Upper lobe of right lung (tissue), 1 donor: ENCODE measurements at regions not wholly inside any gene's neighbourhood (a gene's known extent, or its start where the extent isn't known, plus 50 kb on each side); places are given as distances from the start of the nearest gene placed in this dataset.

Source experiments
- ATAC-seq: fragments of 200-7000 bp; cut with Tn5 transposase; one replicate; pipeline ENCODE4 v1.9.1; 2020; ENCODE audit warnings: mild to moderate bottlenecking, moderate library complexity
- DNase-seq: peaks from one replicate; pipeline ENCODE4 v3.0.0-alpha.2; 2020
- H3K27ac ChIP-seq: fragments of 200-600 bp; one replicate; pipeline ENCODE4 v1.8.0; 2022
- H3K27me3 ChIP-seq: fragments of 200-600 bp; one replicate; pipeline ENCODE4 v1.8.0; 2022; ENCODE audit warnings: mild to moderate bottlenecking
- H3K36me3 ChIP-seq: fragments of 200-600 bp; one replicate; pipeline ENCODE4 v1.8.0; 2022
- H3K4me1 ChIP-seq: fragments of 200-600 bp; one replicate; pipeline ENCODE4 v1.8.0; 2022
- H3K4me3 ChIP-seq: fragments of 200-600 bp; one replicate; pipeline ENCODE4 v1.8.0; 2022; ENCODE audit warnings: mild to moderate bottlenecking
- H3K9me3 ChIP-seq: fragments of 200-600 bp; one replicate; pipeline ENCODE4 v1.8.0; 2022
- intact Hi-C: fragments of 100-400 bp; cut with DNase I; formaldehyde crosslinking; loops from one replicate; pipeline ENCODE4 v1.11.0; 2022
- TF ChIP-seq, protein P1 (sequence below): fragments of 200-600 bp; IDR thresholded peaks from one replicate; pipeline ENCODE4 v1.8.0; 2022; ENCODE audit warnings: antibody characterized with exemption
- donor health status: DM: no; HTN: yes; CAD: no; lungs with severe emphysema.

DNA sequence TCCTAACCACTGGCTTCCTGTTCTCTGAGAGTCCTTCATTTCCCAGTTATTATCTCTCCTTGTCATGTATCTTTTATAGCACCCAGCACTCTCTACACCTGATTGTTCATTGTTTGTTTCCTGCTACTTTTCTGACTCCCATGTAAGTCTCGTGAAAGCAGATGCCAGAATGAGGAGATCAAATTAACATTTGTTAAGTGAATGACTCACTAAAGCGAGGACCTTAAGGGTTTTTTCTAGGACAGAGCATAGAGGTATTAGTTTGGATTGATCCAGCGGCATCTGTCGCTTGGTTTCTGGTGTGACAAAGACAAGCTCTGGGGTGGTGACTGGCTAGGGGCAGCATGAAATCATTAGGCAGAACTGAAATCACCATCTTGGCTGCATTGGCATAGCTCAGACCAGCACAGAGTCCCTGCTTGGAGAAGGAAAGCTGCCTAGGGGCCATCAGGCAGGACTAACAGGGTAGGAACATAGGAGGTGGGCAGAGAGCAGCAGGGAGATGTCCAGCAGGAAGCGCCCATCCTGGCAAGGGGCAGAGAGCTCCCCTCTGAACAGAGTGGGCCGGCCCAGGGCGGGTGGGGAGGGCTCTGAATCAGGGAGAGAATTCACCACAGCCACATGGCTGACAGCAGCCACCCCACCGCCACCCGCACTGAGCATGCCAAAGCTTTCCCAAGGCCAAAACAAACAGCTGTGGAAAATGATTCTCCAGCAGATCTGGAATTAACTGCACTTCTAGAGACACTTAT lies 97.1 kb upstream of the CEP85L start:
- peak; percentile 9 for ATAC-seq
- H3K4me3 ChIP-seq = no peak overlapping the region

DNA sequence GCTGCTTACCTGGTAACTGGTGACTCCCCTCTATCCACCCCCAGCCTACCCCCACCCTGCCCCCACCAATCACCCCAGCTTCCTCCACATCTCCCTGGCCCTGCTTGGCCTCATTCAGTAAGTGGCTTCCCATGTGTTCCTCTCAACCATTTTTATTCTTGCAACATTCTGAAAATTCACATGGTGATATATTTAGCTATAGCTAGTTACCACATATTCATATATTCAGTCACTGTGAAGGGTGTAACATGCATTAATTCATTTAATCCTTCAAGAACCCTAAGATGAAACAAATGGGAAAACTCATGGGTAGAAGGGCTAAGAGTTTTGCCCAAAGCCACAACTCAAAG lies 95.4 kb upstream of the CEP85L start:
- TF ChIP-seq, protein P1, sequence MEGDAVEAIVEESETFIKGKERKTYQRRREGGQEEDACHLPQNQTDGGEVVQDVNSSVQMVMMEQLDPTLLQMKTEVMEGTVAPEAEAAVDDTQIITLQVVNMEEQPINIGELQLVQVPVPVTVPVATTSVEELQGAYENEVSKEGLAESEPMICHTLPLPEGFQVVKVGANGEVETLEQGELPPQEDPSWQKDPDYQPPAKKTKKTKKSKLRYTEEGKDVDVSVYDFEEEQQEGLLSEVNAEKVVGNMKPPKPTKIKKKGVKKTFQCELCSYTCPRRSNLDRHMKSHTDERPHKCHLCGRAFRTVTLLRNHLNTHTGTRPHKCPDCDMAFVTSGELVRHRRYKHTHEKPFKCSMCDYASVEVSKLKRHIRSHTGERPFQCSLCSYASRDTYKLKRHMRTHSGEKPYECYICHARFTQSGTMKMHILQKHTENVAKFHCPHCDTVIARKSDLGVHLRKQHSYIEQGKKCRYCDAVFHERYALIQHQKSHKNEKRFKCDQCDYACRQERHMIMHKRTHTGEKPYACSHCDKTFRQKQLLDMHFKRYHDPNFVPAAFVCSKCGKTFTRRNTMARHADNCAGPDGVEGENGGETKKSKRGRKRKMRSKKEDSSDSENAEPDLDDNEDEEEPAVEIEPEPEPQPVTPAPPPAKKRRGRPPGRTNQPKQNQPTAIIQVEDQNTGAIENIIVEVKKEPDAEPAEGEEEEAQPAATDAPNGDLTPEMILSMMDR = no peak
- no peaks in the 10 kb centered on the region for H3K27me3 ChIP-seq
- ATAC-seq = peak; percentile 31

More for the DNA sequence above, 97.1 kb upstream of the CEP85L start:
- DNase-seq = peak; percentile 65
- Histone ChIP-seq H3K9me3 (no peaks in the 10 kb centered on the region), H3K27me3 (no peaks in the 10 kb centered on the region), H3K36me3 (no peaks in the 10 kb centered on the region), H3K4me1 (peaks cover 8% of the 10 kb centered on the region), H3K27ac (no peak overlapping the region)
- TF ChIP-seq, protein P1 = no peak
- intact Hi-C loops = no loop called here

DNA sequence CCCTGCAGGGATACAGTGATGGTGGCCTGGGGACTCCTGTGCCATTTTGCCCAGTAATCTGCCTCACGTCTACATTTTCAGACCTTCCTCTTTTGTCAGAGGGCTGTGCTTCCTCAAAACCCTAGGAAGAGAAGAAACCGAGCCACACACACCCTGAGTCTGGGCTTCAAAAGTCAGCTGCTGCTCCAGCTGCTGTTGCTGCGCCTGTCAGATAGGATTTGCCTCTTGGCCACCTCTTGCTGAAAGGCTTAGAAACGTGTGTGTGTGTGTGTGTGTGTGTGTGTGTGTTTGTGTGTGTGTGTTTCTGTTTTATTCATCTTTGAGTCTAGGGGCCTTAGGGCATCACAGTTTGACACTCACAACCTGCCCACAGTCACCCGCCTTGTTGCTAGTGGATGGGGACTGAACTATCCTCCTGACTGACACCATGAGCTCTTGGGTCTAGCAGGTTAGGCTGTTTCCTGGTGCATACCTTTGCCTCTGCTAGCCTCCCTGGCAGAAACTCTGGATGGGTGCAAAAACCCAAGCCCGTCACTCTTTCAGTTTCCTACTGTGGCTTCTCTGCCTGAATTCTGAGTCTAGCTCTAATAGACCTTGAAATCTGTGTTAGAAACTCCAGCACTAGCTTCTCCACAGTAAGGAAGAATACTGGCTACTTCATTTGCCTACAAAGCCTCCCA lies 94.9 kb upstream of the CEP85L start:
- Histone ChIP-seq H3K4me3 (no peak overlapping the region), H3K36me3 (no peaks in the 10 kb centered on the region), H3K9me3 (no peaks in the 10 kb centered on the region), H3K27ac (no peak overlapping the region), H3K27me3 (no peaks in the 10 kb centered on the region), H3K4me1 (peaks cover 8% of the 10 kb centered on the region)
- intact Hi-C loops = no loop called here
- TF ChIP-seq, protein P1 = no peak
- DNase-seq (no peak), ATAC-seq (peak; percentile 90)

More for the DNA sequence above, 95.4 kb upstream of the CEP85L start:
- intact Hi-C loops = no loop called here
- Histone ChIP-seq H3K27ac (no peak overlapping the region), H3K4me3 (no peak overlapping the region), H3K4me1 (peaks cover 8% of the 10 kb centered on the region), H3K36me3 (no peaks in the 10 kb centered on the region), H3K9me3 (no peaks in the 10 kb centered on the region)
- DNase-seq = no peak

DNA sequence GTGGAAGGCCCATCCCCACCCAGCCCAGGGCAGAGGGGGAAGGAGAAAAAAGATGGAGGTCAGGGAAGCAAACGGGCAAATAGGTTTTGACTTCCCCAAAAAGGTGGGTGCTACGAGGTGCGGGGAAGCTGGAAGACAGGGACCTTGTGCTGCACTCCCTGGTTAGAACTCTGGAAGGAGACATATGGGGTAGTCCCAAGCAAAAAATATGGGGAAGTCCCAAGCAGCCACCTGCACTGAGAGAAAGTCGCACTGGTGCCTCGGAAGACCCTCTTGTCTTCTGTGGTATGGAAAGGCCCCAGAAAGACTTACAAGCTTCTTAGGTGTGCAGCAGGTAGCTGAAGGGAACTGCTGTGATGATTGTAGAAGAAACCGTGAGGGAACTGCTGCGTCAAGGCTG lies 93.8 kb upstream of the CEP85L start:
- H3K9me3 ChIP-seq = no peaks in the 10 kb centered on the region
- intact Hi-C loops = no loop called here
- no peak for DNase-seq
- H3K4me1 ChIP-seq = peaks cover 8% of the 10 kb centered on the region
- ATAC-seq = no peak
- H3K27me3 ChIP-seq = no peaks in the 10 kb centered on the region
- H3K27ac ChIP-seq = no peak overlapping the region
- H3K36me3 ChIP-seq = no peaks in the 10 kb centered on the region
- H3K4me3 ChIP-seq = no peak overlapping the region
- TF ChIP-seq, protein P1 = no peak

DNA sequence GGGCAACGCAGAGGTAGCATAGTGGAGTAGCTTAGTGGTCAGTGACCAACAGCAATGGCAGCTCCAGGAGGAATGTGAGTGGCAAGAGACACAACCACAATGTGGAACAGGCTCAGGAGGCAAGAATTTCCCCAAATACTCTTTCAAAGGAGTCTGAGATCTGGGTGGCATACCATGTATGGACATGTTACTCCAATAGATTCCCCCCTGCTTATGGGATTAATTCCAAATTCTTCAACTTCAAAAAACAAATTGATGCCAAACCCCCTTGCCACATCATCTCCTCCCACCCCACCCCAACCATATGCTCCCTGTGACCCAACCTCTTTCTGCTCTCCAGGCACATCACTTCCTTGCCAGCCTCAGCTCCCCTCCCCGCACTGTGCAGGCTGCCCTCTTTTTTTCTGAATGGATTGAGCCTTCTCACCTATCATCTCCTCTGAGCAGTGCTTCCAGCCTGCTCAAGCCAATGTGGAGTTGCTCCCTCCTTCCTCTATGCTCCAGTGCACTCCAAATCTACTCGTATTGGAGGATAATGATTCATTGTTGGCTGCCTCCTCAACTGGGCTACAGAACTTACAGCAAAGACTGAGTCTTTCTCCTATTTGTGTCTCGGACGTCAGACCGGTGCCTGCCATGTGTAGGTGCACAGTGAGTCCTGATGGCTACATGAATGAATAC lies 93.0 kb upstream of the CEP85L start:
- ATAC-seq = no peak
- TF ChIP-seq, protein P1 = no peak
- no peak overlapping the region for H3K27ac ChIP-seq
- no peaks in the 10 kb centered on the region for H3K27me3 ChIP-seq
- DNase-seq = no peak
- intact Hi-C loops = no loop called here
- no peaks in the 10 kb centered on the region for H3K9me3 ChIP-seq
- H3K36me3 ChIP-seq = no peaks in the 10 kb centered on the region
- H3K4me1 ChIP-seq = peaks cover 8% of the 10 kb centered on the region
- H3K4me3 ChIP-seq = no peak overlapping the region
